Natural killer cell (primary cell): ENCODE measurements at regions not wholly inside any gene's neighbourhood (a gene's known extent, or its start where the extent isn't known, plus 50 kb on each side); places are given as distances from the start of the nearest gene placed in this dataset.

Experiments used
- ATAC-seq, 3 donors: fragments of 150-1000 bp in 2 of 3; fragments of 200-7000 bp in 1 of 3; cut with Tn5 transposase; 1 replicate in 1 of 3; 2 replicates in 2 of 3; pipeline ENCODE4 v1.10.0; 2021; ENCODE audit warnings: mild to moderate bottlenecking in 2 of 3, moderate library complexity in 2 of 3
- DNase-seq, 2 donors: peaks; one replicate each; pipeline versions ENCODE4 v3.0.0 to v3.0.0-alpha.2; 2013 to 2021; ENCODE audit warnings: mixed read lengths in 1 of 2
- H3K27ac ChIP-seq: one replicate; pipeline ENCODE4 v1.5.1; 2013; ENCODE audit warnings: mild to moderate bottlenecking, low read length
- H3K27me3 ChIP-seq: one replicate; pipeline ENCODE4 v1.6.1; 2013; ENCODE audit warnings: low read length; ENCODE audit not compliant: control insufficient read depth, insufficient read depth
- H3K36me3 ChIP-seq: one replicate; pipeline ENCODE4 v1.6.1; 2013; ENCODE audit warnings: low read length; ENCODE audit not compliant: control insufficient read depth, insufficient read depth
- H3K4me1 ChIP-seq: one replicate; pipeline ENCODE4 v1.6.1; 2013; ENCODE audit warnings: low read length; ENCODE audit not compliant: control insufficient read depth, insufficient read depth
- H3K4me3 ChIP-seq: one replicate; pipeline ENCODE4 v1.5.1; 2013; ENCODE audit warnings: low read length
- H3K9me3 ChIP-seq: one replicate; pipeline ENCODE4 v1.6.1; 2013; ENCODE audit warnings: low read length; ENCODE audit not compliant: control insufficient read depth, insufficient read depth
- H3K27ac Mint-ChIP-seq, 2 donors: one replicate each; pipeline ENCODE4 v1.8.0; 2022; ENCODE audit warnings: mild to moderate bottlenecking in 2 of 2, mixed read lengths in 2 of 2, moderate library complexity in 1 of 2
- H3K27me3 Mint-ChIP-seq, 2 donors: one replicate each; pipeline ENCODE4 v1.8.0; 2022; ENCODE audit warnings: low read depth in 2 of 2, mixed read lengths in 2 of 2
- H3K36me3 Mint-ChIP-seq: one replicate; pipeline ENCODE4 v1.8.0; 2022; ENCODE audit warnings: mixed read lengths
- H3K4me1 Mint-ChIP-seq, 2 donors: one replicate each; pipeline ENCODE4 v1.8.0; 2022; ENCODE audit warnings: mixed read lengths in 2 of 2
- H3K4me3 Mint-ChIP-seq: one replicate; pipeline ENCODE4 v1.8.0; 2022; ENCODE audit warnings: mild to moderate bottlenecking, moderate library complexity, mixed read lengths
- H3K9me3 Mint-ChIP-seq, 2 donors: one replicate each; pipeline ENCODE4 v1.8.0; 2022; ENCODE audit warnings: mixed read lengths in 2 of 2
- CTCF ChIP-seq: fragments of 200-600 bp; IDR thresholded peaks from one replicate; pipeline ENCODE4 v1.8.0; 2022; ENCODE audit warnings: antibody characterized with exemption
- WGBS: methylation state at CpG from one replicate; pipeline ENCODE4 v1.1.7; 2013; ENCODE audit warnings: missing lambda C conversion rate; ENCODE audit not compliant: insufficient coverage; 5-methylcytosine and 5-hydroxymethylcytosine counted together
- intact Hi-C: fragments of 100-400 bp; cut with micrococcal nuclease; formaldehyde crosslinking; loops from one replicate; pipeline ENCODE4 v1.14.2; 2022

- no peaks in the 10 kb centered on the region for H3K27me3 ChIP-seq
- H3K9me3 ChIP-seq = peaks cover 3% of the 10 kb centered on the region
- no peaks in the 10 kb centered on the region for H3K4me1 Mint-ChIP-seq
- H3K27ac Mint-ChIP-seq = no peak overlapping the region
- no peaks in the 10 kb centered on the region for H3K27me3 Mint-ChIP-seq
- no peak overlapping the region for H3K4me3 ChIP-seq
- H3K36me3 ChIP-seq = no peaks in the 10 kb centered on the region
- no peak overlapping the region for H3K4me3 Mint-ChIP-seq
- DNase-seq = no peak
- H3K36me3 Mint-ChIP-seq = no peaks in the 10 kb centered on the region
- no peak for TF ChIP-seq CTCF
- no peaks in the 10 kb centered on the region for H3K4me1 ChIP-seq
- intact Hi-C loops = no loop called here
- H3K27ac ChIP-seq = no peak overlapping the region
- no peak for ATAC-seq
- H3K9me3 Mint-ChIP-seq = peaks cover 11 to 15% of the 10 kb centered on the region in 2 donors
These were observed 134.0 kb downstream of the DIO2 start for GRCh38 chr14:80077262-80077661.

GRCh38 chr14:80074900-80075574, 136.3 kb downstream of the DIO2 start:
- DNase-seq = no peak

GRCh38 chr14:80059041-80059440, 152.3 kb downstream of the DIO2 start:
- H3K27ac ChIP-seq = no peak overlapping the region
- intact Hi-C loops = no loop called here
- no peak overlapping the region for H3K4me3 ChIP-seq
- Mint-ChIP-seq H3K9me3 (peaks cover 5% of the 10 kb centered on the region in 2 donors), H3K36me3 (no peaks in the 10 kb centered on the region), H3K27ac (no peak overlapping the region), H3K4me3 (no peak overlapping the region), H3K4me1 (no peaks in the 10 kb centered on the region), H3K27me3 (no peaks in the 10 kb centered on the region)
- H3K36me3 ChIP-seq = no peaks in the 10 kb centered on the region
- 88% methylated on average over 2 of the region's 2 CpGs for WGBS
- DNase-seq = no peak
- ATAC-seq = no peak
- H3K9me3 ChIP-seq = no peaks in the 10 kb centered on the region
- H3K27me3 ChIP-seq = no peaks in the 10 kb centered on the region
- H3K4me1 ChIP-seq = no peaks in the 10 kb centered on the region
- TF ChIP-seq CTCF = no peak

More at GRCh38 chr14:80074900-80075574, 136.3 kb downstream of the DIO2 start:
- H3K27me3 ChIP-seq = no peaks in the 10 kb centered on the region
- no peak for TF ChIP-seq CTCF
- intact Hi-C loops = no loop called here
- ATAC-seq = no peak
- no peaks in the 10 kb centered on the region for H3K4me1 ChIP-seq
- H3K36me3 Mint-ChIP-seq = no peaks in the 10 kb centered on the region
- H3K27me3 Mint-ChIP-seq = no peaks in the 10 kb centered on the region
- no peaks in the 10 kb centered on the region for H3K4me1 Mint-ChIP-seq
- no peak overlapping the region for H3K27ac Mint-ChIP-seq
- no peak overlapping the region for H3K4me3 ChIP-seq
- peaks cover 3% of the 10 kb centered on the region for H3K9me3 ChIP-seq
- 100% methylated on average over 1 of the region's 2 CpGs for WGBS
- no peak overlapping the region for H3K4me3 Mint-ChIP-seq
- peaks cover 10 to 17% of the 10 kb centered on the region in 2 donors for H3K9me3 Mint-ChIP-seq
- no peak overlapping the region for H3K27ac ChIP-seq
- H3K36me3 ChIP-seq = no peaks in the 10 kb centered on the region

- Mint-ChIP-seq H3K27ac (no peak overlapping the region), H3K36me3 (no peaks in the 10 kb centered on the region), H3K4me3 (no peak overlapping the region), H3K9me3 (peaks cover 2 to 3% of the 10 kb centered on the region in 2 donors), H3K27me3 (no peaks in the 10 kb centered on the region), H3K4me1 (no peaks in the 10 kb centered on the region)
- H3K27me3 ChIP-seq = no peaks in the 10 kb centered on the region
- no peak overlapping the region for H3K27ac ChIP-seq
- H3K4me3 ChIP-seq = no peak overlapping the region
- ATAC-seq (no peak), DNase-seq (no peak)
- WGBS = 15% methylated on average over 3 of the region's 4 CpGs
- no peak for TF ChIP-seq CTCF
- no peaks in the 10 kb centered on the region for H3K4me1 ChIP-seq
- intact Hi-C loops = no loop called here
- no peaks in the 10 kb centered on the region for H3K9me3 ChIP-seq
- H3K36me3 ChIP-seq = no peaks in the 10 kb centered on the region
These were observed 154.9 kb downstream of the DIO2 start for GRCh38 chr14:80056497-80056801.
